Left cardiac atrium (tissue), 4 donors: ENCODE measurements at regions not wholly inside any gene's neighbourhood (a gene's known extent, or its start where the extent isn't known, plus 50 kb on each side); places are given as distances from the start of the nearest gene placed in this dataset.
"Not testable (repeated sequence)": the region's sequence is repeated elsewhere in the genome, so short reads cannot be mapped to it uniquely, and the experiment has no call there.

Experiments used
- ATAC-seq, 2 donors: fragments of 200-7000 bp; cut with Tn5 transposase; one replicate each; pipeline ENCODE4 v1.9.1; 2020; ENCODE audit warnings: mild to moderate bottlenecking in 2 of 2, moderate library complexity in 2 of 2
- DNase-seq: peaks from one replicate; pipeline ENCODE4 v3.0.0-alpha.2; 2020
- intact Hi-C, 2 donors: fragments of 100-400 bp; cut with DNase I; formaldehyde crosslinking; loops; one replicate each; pipeline versions ENCODE4 v1.14.1 to v1.15.1; 2022 to 2023
- donor health status: DM: no; HTN: yes; CAD: no.
- donor health status: DM: no; HTN: yes; CAD: no; lungs with severe emphysema.
- donor health status: DM: yes; HTN: yes; CAD: no.
- donor health status: Dilated cardiomyopathy.

DNA sequence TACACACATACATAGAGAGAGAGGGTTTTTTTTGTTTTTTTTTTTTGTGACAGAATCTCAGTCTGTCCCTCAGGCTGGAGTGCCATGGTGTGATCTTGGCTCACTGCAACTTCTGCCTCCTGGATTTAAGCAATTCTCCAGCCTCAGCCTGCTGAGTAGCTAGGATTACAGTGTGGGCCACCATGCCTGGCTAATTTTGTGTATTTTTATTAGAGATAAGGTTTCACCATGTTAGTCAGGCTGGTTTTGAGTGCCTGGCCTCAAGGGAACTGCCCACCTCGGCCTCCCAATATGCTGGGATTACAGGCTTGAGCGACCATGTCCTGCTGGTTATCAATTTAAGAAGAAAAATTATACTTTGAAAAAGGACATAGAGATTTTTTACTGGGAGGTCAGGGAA, 710.6 kb downstream of the SLC6A15 start:
- no peak for DNase-seq
- no peak for ATAC-seq
- intact Hi-C loops = no loop called here

DNA sequence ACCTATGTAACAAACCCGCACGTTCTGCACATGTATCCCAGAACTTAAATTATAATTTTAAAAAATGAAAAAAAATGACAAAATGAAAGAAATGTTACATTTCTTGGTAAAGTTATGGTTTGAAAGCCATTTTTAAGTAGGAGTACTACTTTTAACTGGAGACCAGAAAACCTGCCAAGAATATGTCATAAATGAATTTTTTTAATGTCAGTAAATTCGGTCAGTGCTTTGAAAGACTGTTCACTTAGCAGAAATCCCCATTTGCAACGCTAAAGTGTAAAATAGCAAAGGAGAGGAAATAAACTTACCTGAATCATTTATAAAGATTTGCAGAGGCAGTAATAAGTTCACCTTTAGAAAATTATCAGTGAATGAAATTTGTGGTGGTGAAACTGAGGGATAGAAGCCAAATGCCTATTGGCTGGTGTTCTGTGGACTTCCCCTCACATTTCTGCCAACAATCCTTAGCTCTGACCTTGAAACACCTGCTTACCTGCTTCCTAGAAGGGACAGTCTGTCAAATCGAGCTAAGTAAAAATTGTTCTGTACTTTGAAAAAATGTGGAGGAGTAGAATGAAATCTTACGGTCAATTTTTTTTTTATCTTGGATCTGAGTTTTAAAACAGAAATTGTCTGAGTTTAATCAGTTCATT, 714.2 kb downstream of the SLC6A15 start:
- DNase-seq (no peak), ATAC-seq (no peak)
- intact Hi-C loops = no loop called here

GRCh38 chr12:84191779-84192178, 720.8 kb downstream of the SLC6A15 start:
- intact Hi-C loops = no loop called here
- no peak for ATAC-seq

DNA sequence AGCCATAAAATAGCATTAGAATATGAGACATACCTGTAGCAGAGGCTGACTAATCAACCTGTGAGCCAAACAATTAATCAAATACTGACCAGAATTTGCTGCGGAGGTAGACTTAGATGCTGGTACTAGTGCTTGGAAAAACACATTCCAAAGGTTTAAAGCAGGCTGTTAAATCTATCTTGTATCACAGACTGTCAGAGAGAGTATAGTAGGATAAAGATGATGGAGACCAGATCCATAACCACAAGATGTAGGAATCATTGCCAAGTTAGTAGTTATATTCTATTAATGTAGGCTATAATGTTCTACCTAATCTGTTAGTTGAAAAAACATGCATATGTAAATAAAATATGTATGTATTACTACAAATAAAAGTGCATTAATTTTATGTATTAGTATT, 726.2 kb downstream of the SLC6A15 start:
- intact Hi-C loops = no loop called here
- DNase-seq = no peak
- ATAC-seq = no peak

More at GRCh38 chr12:84191779-84192178, 720.8 kb downstream of the SLC6A15 start:
- DNase-seq = no peak

DNA sequence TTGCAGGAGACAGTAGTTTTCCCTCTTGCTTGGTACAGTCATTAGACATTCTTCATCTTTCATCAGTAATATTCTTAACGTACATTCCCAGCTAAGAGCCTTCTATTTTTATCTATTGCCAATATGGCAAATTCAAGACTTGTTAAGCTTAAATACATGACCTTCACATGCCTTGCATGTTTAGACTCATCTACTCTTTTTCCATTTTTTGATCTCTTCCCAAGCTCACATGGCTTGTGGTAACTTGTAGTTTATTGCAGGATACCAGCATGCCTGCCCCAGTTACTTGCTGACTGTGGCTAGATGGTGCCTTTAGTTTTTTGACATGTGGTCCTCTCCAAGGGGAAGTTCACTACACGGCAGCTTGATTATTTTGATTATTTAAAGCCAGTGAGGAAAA, 729.0 kb downstream of the SLC6A15 start:
- ATAC-seq (no peak), DNase-seq (no peak)
- intact Hi-C loops = no loop called here

GRCh38 chr12:84174115-84174514, 738.5 kb downstream of the SLC6A15 start:
- DNase-seq (no peak), ATAC-seq (no peak)
- intact Hi-C loops = no loop called here

DNA sequence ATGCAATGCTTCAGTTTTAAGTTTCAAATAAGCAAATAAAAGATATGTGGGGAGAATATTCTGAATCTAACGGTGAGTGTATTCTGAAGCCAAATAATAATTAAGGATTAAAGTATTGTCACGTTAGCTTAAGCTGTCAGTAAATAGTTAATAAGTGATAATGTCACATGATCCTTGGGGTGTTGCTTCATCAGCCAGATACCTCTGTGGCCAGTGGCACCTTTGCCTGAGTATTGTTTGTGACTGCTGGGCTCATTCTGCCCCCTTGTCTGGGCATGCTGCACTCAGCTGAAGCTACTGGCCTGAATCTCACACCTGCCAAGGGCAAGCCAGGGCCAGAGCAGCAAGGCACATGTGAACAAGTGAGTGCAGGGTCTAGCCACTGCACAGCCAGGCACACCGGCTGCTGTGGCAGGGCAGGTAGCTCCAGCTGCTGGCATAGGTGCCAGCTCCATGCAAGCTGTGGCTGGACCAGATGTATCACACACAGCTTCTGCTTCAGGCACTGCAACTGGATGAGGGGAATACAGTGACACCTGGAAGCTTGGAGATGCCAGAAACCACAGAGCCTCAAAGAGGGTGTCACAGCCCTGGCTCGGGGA, 739.7 kb downstream of the SLC6A15 start:
- intact Hi-C loops = no loop called here
- no peak for ATAC-seq
- no peak for DNase-seq

GRCh38 chr12:84166812-84167211, 745.8 kb downstream of the SLC6A15 start:
- no peak for ATAC-seq
- no peak for DNase-seq
- intact Hi-C loops = no loop called here

- ATAC-seq = no peak
Measured at GRCh38 chr12:84165998-84166571, 746.5 kb downstream of the SLC6A15 start.

GRCh38 chr12:84161296-84161695, 751.3 kb downstream of the SLC6A15 start:
- ATAC-seq (no peak), DNase-seq (no peak)
- intact Hi-C loops = no loop called here

More at GRCh38 chr12:84165998-84166571, 746.5 kb downstream of the SLC6A15 start:
- DNase-seq = no peak
- intact Hi-C loops = no loop called here

GRCh38 chr12:84159260-84159659, 753.3 kb downstream of the SLC6A15 start:
- ATAC-seq (no peak), DNase-seq (no peak)
- intact Hi-C loops = no loop called here

GRCh38 chr12:84157170-84157569, 755.4 kb downstream of the SLC6A15 start:
- no peak for DNase-seq
- intact Hi-C loops = no loop called here
- no peak for ATAC-seq

GRCh38 chr12:84154991-84155930, 757.3 kb downstream of the SLC6A15 start:
- intact Hi-C loops = not testable (repeated sequence)

GRCh38 chr12:84154439-84154990, 758.1 kb downstream of the SLC6A15 start:
- DNase-seq, ATAC-seq, intact Hi-C loops: not testable (repeated sequence)

More at GRCh38 chr12:84154991-84155930, 757.3 kb downstream of the SLC6A15 start:
- DNase-seq, ATAC-seq: not testable (repeated sequence)

GRCh38 chr12:84150201-84150600, 762.4 kb downstream of the SLC6A15 start:
- ATAC-seq = no peak
- DNase-seq = no peak

GRCh38 chr12:84148335-84148734, 764.3 kb downstream of the SLC6A15 start:
- intact Hi-C loops = no loop called here
- no peak for ATAC-seq
- no peak for DNase-seq

More at GRCh38 chr12:84150201-84150600, 762.4 kb downstream of the SLC6A15 start:
- intact Hi-C loops = no loop called here

DNA sequence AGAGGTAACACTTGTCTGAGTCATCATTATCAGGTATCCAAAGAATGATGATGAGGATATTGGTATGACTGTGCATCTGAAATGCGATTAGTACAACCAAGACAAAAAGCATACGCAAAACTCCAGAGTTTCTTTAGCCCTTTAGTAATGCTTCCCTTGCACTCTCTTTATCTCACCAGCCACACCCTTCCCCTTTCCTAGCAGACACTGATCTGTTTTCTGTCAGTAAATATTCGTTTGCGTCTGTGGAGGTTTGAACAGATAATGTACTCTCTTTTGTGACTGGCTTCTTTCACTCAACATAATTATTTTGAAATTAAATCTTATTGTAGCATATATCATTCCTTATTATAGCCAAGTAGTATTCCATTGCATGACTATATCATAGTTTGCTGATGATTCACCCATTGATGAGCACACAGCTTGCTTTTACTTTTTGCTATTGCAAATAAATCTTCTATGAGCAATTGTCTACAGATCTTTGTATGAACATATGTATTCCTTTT, 775.7 kb downstream of the SLC6A15 start:
- no peak for DNase-seq
- intact Hi-C loops = no loop called here
- no peak for ATAC-seq

DNA sequence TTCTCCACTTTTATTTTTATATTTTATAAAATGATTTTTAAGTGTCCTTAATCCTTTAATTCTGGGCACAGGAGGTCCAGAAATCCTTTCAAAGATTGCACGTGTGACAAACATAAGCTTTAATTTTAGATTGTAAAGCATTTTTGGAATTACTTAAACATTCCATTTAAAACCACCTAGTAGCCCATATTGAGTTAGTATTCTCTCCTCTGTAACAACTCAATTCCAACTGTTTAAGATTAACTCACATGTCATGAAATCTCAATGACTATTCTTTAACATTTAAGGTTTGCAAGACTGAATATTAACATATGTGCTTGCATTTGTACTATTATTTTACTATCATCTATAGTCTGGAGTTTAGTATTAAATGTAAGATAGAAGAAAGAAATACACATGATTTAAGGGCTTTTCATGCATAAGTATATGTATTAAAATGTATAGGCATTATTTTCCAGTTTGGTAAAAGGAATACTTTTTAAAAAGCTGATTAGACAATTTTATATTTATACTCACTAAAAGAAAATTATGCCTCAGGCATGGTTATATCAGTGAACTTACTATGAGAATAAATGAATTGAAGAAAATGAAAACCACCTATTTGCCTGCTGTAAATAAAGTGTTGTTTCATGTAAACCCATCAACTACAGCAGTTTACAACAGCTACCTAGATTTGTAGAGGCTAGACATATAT, 776.9 kb downstream of the SLC6A15 start:
- intact Hi-C loops = no loop called here
- DNase-seq (no peak), ATAC-seq (no peak)
